ENCODE measurements at regions not wholly inside any gene's neighbourhood (a gene's known extent, or its start where the extent isn't known, plus 50 kb on each side); places are given as distances from the start of the nearest gene placed in this dataset.

DNA sequence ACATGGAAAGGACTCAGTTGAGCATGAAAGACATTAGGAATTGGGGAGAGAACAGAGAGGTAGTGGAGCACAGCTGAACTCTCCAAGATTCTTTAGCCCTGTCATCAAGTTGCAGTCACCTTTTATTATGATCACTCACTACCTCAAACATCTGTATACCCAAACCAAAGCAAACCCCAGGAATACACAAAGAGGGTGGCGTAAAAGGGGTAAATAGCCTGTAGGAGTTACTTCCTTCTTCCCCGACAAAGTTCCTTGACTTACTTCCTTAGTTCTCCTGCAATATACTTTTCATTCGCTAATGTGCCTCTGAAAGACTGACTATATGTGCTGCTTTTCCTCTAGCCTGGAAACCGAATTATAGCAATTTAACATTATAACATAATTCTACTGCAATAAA, 159.9 kb downstream of the SPRY1 start:
- H3K79me2 ChIP-seq (ENCODE audit: control insufficient read depth, insufficient read depth, low read length, unreplicated experiment), result no peaks in the 10 kb centered on the region
- H3K4me3 ChIP-seq (ENCODE audit: low read depth, low read length), result no peak overlapping the region
- H3K4me1 ChIP-seq (ENCODE audit: control insufficient read depth, insufficient read depth, low read length, unreplicated experiment), result peaks cover 35% of the 10 kb centered on the region
- 0 out of 2 replicates have a peak overlapping the region, but pooled peaks have one; percentile 70 for H3K27ac ChIP-seq (ENCODE audit: low read depth, low read length)
- H3K27me3 ChIP-seq (ENCODE audit: insufficient read depth, low read length), result no peaks in the 10 kb centered on the region
- peak overlapping the region; percentile 87 for H2AFZ ChIP-seq (ENCODE audit: low read length, unreplicated experiment)
- H3K36me3 ChIP-seq (ENCODE audit: insufficient read depth, low read length), result no peaks in the 10 kb centered on the region

DNA sequence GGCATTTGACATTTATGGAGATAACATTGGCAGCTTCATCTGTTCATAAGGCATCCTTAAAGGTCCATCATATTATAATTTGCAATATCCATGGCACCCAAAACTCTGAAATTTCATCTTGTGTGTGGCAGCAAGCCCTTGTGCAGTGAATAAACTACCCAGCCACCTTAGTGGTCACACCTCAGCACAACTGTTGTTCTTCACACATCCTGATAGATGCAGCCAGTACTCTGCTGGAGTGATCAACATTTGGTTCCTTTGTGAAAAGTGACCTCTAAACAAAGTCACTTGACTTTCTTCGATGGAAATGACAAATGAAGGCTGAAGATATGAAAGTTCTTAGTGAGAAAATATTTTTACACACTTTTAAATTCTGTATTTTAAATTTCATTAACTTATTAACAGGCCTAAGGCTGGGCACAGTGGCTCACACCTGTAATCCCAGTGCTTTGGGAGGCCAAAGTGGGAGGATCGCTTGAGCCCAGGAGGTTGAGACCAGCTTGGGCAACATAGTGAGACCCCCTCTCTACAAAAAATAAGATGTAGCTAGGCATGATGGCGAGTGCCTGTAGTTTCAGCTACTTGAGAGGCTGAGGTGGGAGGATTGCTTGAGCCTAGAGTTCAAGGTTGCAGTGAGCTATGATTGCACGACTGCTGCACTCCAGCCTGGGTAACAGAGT, 161.4 kb downstream of the SPRY1 start:
- no peaks in the 10 kb centered on the region for H3K36me3 ChIP-seq (ENCODE audit: insufficient read depth, low read length)
- H3K79me2 ChIP-seq (ENCODE audit: control insufficient read depth, insufficient read depth, low read length, unreplicated experiment), result no peaks in the 10 kb centered on the region
- no peaks in the 10 kb centered on the region for H3K27me3 ChIP-seq (ENCODE audit: insufficient read depth, low read length)
- H3K27ac ChIP-seq (ENCODE audit: low read depth, low read length), result no peak overlapping the region
- no peak overlapping the region for H3K4me3 ChIP-seq (ENCODE audit: low read depth, low read length)
- H2AFZ ChIP-seq (ENCODE audit: low read length, unreplicated experiment), result no peak overlapping the region
- H3K4me1 ChIP-seq (ENCODE audit: control insufficient read depth, insufficient read depth, low read length, unreplicated experiment), result peaks cover 38% of the 10 kb centered on the region

- Histone ChIP-seq H3K4me3 (ENCODE audit: low read depth, low read length) (no peak overlapping the region), H3K27me3 (ENCODE audit: insufficient read depth, low read length) (no peaks in the 10 kb centered on the region), H3K27ac (ENCODE audit: low read depth, low read length) (no peak overlapping the region), H3K4me1 (ENCODE audit: control insufficient read depth, insufficient read depth, low read length, unreplicated experiment) (peaks cover 43% of the 10 kb centered on the region), H3K36me3 (ENCODE audit: insufficient read depth, low read length) (no peaks in the 10 kb centered on the region), H2AFZ (ENCODE audit: low read length, unreplicated experiment) (no peak overlapping the region), H3K79me2 (ENCODE audit: control insufficient read depth, insufficient read depth, low read length, unreplicated experiment) (no peaks in the 10 kb centered on the region)
Observed at GRCh38 chr4:123558865-123559264, 162.3 kb downstream of the SPRY1 start.

GRCh38 chr4:123559955-123560871, 163.6 kb downstream of the SPRY1 start:
- Histone ChIP-seq H3K27me3 (ENCODE audit: insufficient read depth, low read length) (no peaks in the 10 kb centered on the region), H3K79me2 (ENCODE audit: control insufficient read depth, insufficient read depth, low read length, unreplicated experiment) (no peaks in the 10 kb centered on the region), H3K4me3 (ENCODE audit: low read depth, low read length) (no peak overlapping the region), H3K27ac (ENCODE audit: low read depth, low read length) (no peak overlapping the region), H3K4me1 (ENCODE audit: control insufficient read depth, insufficient read depth, low read length, unreplicated experiment) (peaks cover 30% of the 10 kb centered on the region), H3K36me3 (ENCODE audit: insufficient read depth, low read length) (no peaks in the 10 kb centered on the region), H2AFZ (ENCODE audit: low read length, unreplicated experiment) (no peak overlapping the region)

GRCh38 chr4:123561525-123561924, 164.9 kb downstream of the SPRY1 start:
- Histone ChIP-seq H3K4me1 (ENCODE audit: control insufficient read depth, insufficient read depth, low read length, unreplicated experiment) (peaks cover 18% of the 10 kb centered on the region), H3K79me2 (ENCODE audit: control insufficient read depth, insufficient read depth, low read length, unreplicated experiment) (no peaks in the 10 kb centered on the region), H3K4me3 (ENCODE audit: low read depth, low read length) (no peak overlapping the region), H3K27me3 (ENCODE audit: insufficient read depth, low read length) (no peaks in the 10 kb centered on the region), H2AFZ (ENCODE audit: low read length, unreplicated experiment) (no peak overlapping the region), H3K36me3 (ENCODE audit: insufficient read depth, low read length) (no peaks in the 10 kb centered on the region), H3K27ac (ENCODE audit: low read depth, low read length) (no peak overlapping the region)

GRCh38 chr4:123562994-123563750, 166.6 kb downstream of the SPRY1 start:
- peaks cover 16% of the 10 kb centered on the region for H3K4me1 ChIP-seq (ENCODE audit: control insufficient read depth, insufficient read depth, low read length, unreplicated experiment)
- H3K27ac ChIP-seq (ENCODE audit: low read depth, low read length), result no peak overlapping the region
- no peak overlapping the region for H2AFZ ChIP-seq (ENCODE audit: low read length, unreplicated experiment)
- 0 out of 2 replicates have a peak overlapping the region, but pooled peaks have one; percentile 5 for H3K4me3 ChIP-seq (ENCODE audit: low read depth, low read length)
- no peaks in the 10 kb centered on the region for H3K79me2 ChIP-seq (ENCODE audit: control insufficient read depth, insufficient read depth, low read length, unreplicated experiment)
- no peaks in the 10 kb centered on the region for H3K36me3 ChIP-seq (ENCODE audit: insufficient read depth, low read length)
- H3K27me3 ChIP-seq (ENCODE audit: insufficient read depth, low read length), result no peaks in the 10 kb centered on the region

DNA sequence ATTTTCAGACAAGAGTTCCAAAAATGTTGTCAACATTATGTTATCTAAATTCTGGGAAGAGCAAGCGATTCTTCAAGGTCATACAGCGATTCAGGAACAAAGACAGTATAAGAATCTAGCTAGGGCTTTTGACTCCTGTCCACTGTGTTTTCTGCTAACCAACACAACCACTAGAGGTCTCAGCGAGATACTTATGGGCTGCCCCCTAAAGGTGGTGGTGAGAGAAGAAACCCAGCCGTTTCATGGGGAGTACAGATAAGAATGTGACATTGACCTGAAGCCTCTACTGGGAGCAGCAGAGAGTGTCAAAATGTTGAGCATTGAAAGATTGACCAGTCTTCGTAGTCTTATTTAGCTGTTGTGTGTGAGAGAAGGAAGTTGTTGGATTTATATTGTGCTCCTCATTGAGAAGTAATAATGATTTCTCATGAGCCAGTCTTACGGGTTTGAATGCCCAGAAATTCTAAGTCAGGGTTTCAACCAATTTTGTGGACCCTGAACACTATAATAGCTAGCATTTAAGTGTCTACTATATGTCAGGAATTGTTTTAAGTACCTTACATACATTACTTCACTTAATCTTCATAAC, 168.3 kb downstream of the SPRY1 start:
- Histone ChIP-seq H3K27me3 (ENCODE audit: insufficient read depth, low read length) (no peaks in the 10 kb centered on the region), H3K79me2 (ENCODE audit: control insufficient read depth, insufficient read depth, low read length, unreplicated experiment) (no peaks in the 10 kb centered on the region), H3K36me3 (ENCODE audit: insufficient read depth, low read length) (no peaks in the 10 kb centered on the region), H2AFZ (ENCODE audit: low read length, unreplicated experiment) (no peak overlapping the region), H3K4me1 (ENCODE audit: control insufficient read depth, insufficient read depth, low read length, unreplicated experiment) (peaks cover 12% of the 10 kb centered on the region), H3K27ac (ENCODE audit: low read depth, low read length) (no peak overlapping the region), H3K4me3 (ENCODE audit: low read depth, low read length) (no peak overlapping the region)

DNA sequence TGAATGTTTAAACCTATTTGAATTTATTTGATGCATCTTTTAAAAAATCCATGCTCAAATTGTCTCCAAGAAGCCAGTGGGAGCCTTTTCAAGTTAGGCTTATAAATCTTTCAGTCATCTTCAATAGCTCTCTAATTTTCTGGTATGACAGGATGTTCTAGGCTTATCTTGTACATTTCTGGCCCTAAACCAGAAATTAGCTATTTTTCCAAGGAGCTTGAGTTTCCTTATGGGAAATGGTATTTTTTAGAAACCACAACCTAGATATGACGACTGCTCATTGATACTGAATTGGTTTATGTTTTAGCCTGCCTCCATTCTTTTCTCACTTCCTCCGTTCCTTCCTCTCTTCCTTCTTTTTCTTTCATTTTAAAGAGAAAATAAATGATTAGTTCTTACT, 172.3 kb downstream of the SPRY1 start:
- Histone ChIP-seq H3K79me2 (ENCODE audit: control insufficient read depth, insufficient read depth, low read length, unreplicated experiment) (no peaks in the 10 kb centered on the region), H3K36me3 (ENCODE audit: insufficient read depth, low read length) (no peaks in the 10 kb centered on the region), H2AFZ (ENCODE audit: low read length, unreplicated experiment) (no peak overlapping the region), H3K4me3 (ENCODE audit: low read depth, low read length) (no peak overlapping the region), H3K4me1 (ENCODE audit: control insufficient read depth, insufficient read depth, low read length, unreplicated experiment) (no peaks in the 10 kb centered on the region), H3K27ac (ENCODE audit: low read depth, low read length) (no peak overlapping the region), H3K27me3 (ENCODE audit: insufficient read depth, low read length) (no peaks in the 10 kb centered on the region)

GRCh38 chr4:123569541-123569940, 172.9 kb downstream of the SPRY1 start:
- Histone ChIP-seq H3K27me3 (ENCODE audit: insufficient read depth, low read length) (no peaks in the 10 kb centered on the region), H3K79me2 (ENCODE audit: control insufficient read depth, insufficient read depth, low read length, unreplicated experiment) (no peaks in the 10 kb centered on the region), H2AFZ (ENCODE audit: low read length, unreplicated experiment) (no peak overlapping the region), H3K4me1 (ENCODE audit: control insufficient read depth, insufficient read depth, low read length, unreplicated experiment) (no peaks in the 10 kb centered on the region), H3K27ac (ENCODE audit: low read depth, low read length) (no peak overlapping the region), H3K36me3 (ENCODE audit: insufficient read depth, low read length) (no peaks in the 10 kb centered on the region), H3K4me3 (ENCODE audit: low read depth, low read length) (no peak overlapping the region)

DNA sequence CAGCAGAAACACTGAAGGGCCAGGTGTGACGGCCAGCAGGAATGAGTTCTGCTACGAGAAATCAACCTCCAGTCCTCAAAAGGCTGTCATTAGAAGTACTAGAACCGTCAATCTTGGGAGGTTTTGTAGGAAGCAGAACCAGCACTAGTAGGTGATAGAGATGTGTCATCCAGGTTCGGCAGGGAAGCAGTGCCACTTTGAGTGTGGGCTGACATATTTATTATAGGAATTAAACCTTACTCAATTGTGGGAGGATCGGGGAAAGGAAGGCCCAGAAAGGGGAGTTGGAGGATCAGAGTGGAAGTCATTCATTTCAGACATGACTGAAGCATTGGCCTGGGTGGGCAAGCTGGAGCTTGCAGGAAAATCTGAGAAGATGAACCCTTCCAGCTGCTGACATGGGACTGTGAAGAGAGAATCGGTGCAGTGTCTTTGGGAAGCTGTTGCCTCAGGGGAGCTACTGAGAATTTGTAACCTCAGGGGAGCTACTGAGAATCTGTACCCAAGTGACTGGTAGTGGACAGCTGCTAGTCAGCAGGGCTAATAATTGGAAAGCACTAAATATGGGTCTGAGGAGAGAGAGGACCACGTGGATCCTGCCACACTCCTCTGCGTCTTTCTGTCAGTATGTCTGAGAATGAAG, 177.4 kb downstream of the SPRY1 start:
- Histone ChIP-seq H3K36me3 (ENCODE audit: insufficient read depth, low read length) (no peaks in the 10 kb centered on the region), H2AFZ (ENCODE audit: low read length, unreplicated experiment) (no peak overlapping the region)

More for the DNA sequence above, 177.4 kb downstream of the SPRY1 start:
- no peaks in the 10 kb centered on the region for H3K4me1 ChIP-seq (ENCODE audit: control insufficient read depth, insufficient read depth, low read length, unreplicated experiment)
- no peaks in the 10 kb centered on the region for H3K79me2 ChIP-seq (ENCODE audit: control insufficient read depth, insufficient read depth, low read length, unreplicated experiment)
- H3K4me3 ChIP-seq (ENCODE audit: low read depth, low read length), result no peak overlapping the region
- no peak overlapping the region for H3K27ac ChIP-seq (ENCODE audit: low read depth, low read length)
- no peaks in the 10 kb centered on the region for H3K27me3 ChIP-seq (ENCODE audit: insufficient read depth, low read length)
